ENCODE measurements at regions not wholly inside any gene's neighbourhood (a gene's known extent, or its start where the extent isn't known, plus 50 kb on each side); places are given as distances from the start of the nearest gene placed in this dataset.

- TF ChIP-seq CTCF (IDR thresholded peaks at IDR 0.05; ENCODE audit: insufficient read depth, low read length, poor library complexity, severe bottlenecking): no peak
- Histone ChIP-seq H3K4me3 (ENCODE audit: low read depth, low read length) (no peak overlapping the region), H3K27me3 (ENCODE audit: control insufficient read depth, insufficient read depth, low read length) (peaks cover 2% of the 10 kb centered on the region), H3K36me3 (ENCODE audit: control insufficient read depth, insufficient read depth, low read length) (no peaks in the 10 kb centered on the region)
- no peak for DNase-seq (ENCODE audit: low read depth)
Observed at GRCh38 chr10:78787125-78787524, 281.6 kb upstream of the ZMIZ1 start.

- Histone ChIP-seq H3K27me3 (ENCODE audit: control insufficient read depth, insufficient read depth, low read length) (peaks cover 2% of the 10 kb centered on the region), H3K36me3 (ENCODE audit: control insufficient read depth, insufficient read depth, low read length) (no peaks in the 10 kb centered on the region), H3K4me3 (ENCODE audit: low read depth, low read length) (no peak overlapping the region)
- DNase-seq (ENCODE audit: low read depth): no peak
- no peak for TF ChIP-seq CTCF (IDR thresholded peaks at IDR 0.05; ENCODE audit: insufficient read depth, low read length, poor library complexity, severe bottlenecking)
Observed at GRCh38 chr10:78794736-78795455, 273.9 kb upstream of the ZMIZ1 start.

GRCh38 chr10:78798976-78799730 is 269.6 kb upstream of the ZMIZ1 start:
- no peaks in the 10 kb centered on the region for H3K36me3 ChIP-seq (ENCODE audit: control insufficient read depth, insufficient read depth, low read length)
- H3K27me3 ChIP-seq (ENCODE audit: control insufficient read depth, insufficient read depth, low read length): peaks cover 11% of the 10 kb centered on the region
- no peak for TF ChIP-seq CTCF (IDR thresholded peaks at IDR 0.05; ENCODE audit: insufficient read depth, low read length, poor library complexity, severe bottlenecking)
- H3K4me3 ChIP-seq (ENCODE audit: low read depth, low read length): no peak overlapping the region
- no peak for DNase-seq (ENCODE audit: low read depth)

GRCh38 chr10:78800006-78800405 is 268.8 kb upstream of the ZMIZ1 start:
- H3K4me3 ChIP-seq (ENCODE audit: low read depth, low read length): no peak overlapping the region
- no peaks in the 10 kb centered on the region for H3K36me3 ChIP-seq (ENCODE audit: control insufficient read depth, insufficient read depth, low read length)
- no peak for DNase-seq (ENCODE audit: low read depth)
- TF ChIP-seq CTCF (IDR thresholded peaks at IDR 0.05; ENCODE audit: insufficient read depth, low read length, poor library complexity, severe bottlenecking): no peak
- peaks cover 11% of the 10 kb centered on the region for H3K27me3 ChIP-seq (ENCODE audit: control insufficient read depth, insufficient read depth, low read length)

- H3K27me3 ChIP-seq (ENCODE audit: control insufficient read depth, insufficient read depth, low read length): peaks cover 11% of the 10 kb centered on the region
- no peak for TF ChIP-seq CTCF (IDR thresholded peaks at IDR 0.05; ENCODE audit: insufficient read depth, low read length, poor library complexity, severe bottlenecking)
- no peak for DNase-seq (ENCODE audit: low read depth)
- H3K4me3 ChIP-seq (ENCODE audit: low read depth, low read length): no peak overlapping the region
- H3K36me3 ChIP-seq (ENCODE audit: control insufficient read depth, insufficient read depth, low read length): no peaks in the 10 kb centered on the region
Observed at GRCh38 chr10:78800535-78801320, 268.0 kb upstream of the ZMIZ1 start.
